Activated CD4-positive, alpha-beta T cell treated with anti-CD3 and anti-CD28 coated beads, Interleukin-2, amount 50 U/mL, for 16 hours (primary cell): ENCODE measurements at regions not wholly inside any gene's neighbourhood (a gene's known extent, or its start where the extent isn't known, plus 50 kb on each side); places are given as distances from the start of the nearest gene placed in this dataset.

ENCODE experiments used
- DNase-seq: peaks from one replicate; pipeline ENCODE4 v3.0.0-alpha.2; 2020

DNA sequence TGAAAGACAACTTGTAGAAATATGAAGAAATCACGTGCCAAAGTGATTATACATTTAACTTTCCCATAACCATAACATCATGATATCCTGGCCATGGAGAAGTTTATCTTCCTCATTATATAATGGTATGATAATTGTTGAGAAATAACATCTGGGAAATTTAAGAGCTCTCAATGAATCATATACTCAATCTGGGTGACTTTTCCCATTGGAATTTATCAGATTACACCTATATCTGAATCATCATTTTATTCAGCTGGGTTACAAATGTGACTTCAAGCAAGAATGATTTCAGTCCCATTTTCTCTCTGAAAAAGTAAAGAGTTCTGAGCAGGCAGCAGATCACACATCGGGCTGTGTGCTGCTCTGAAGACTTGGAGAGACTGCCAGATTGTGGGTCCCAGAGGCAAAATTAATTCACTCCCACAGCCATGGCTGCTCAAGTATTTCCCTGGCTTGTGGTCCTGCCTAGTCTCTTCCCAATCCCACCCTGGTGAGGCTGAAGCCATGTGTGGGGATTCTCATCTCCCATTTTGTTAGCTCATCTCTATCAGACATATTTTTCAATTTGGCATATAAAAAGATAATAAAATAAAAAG, 278.0 kb downstream of the MRPL39 start:
- no peak for DNase-seq

DNA sequence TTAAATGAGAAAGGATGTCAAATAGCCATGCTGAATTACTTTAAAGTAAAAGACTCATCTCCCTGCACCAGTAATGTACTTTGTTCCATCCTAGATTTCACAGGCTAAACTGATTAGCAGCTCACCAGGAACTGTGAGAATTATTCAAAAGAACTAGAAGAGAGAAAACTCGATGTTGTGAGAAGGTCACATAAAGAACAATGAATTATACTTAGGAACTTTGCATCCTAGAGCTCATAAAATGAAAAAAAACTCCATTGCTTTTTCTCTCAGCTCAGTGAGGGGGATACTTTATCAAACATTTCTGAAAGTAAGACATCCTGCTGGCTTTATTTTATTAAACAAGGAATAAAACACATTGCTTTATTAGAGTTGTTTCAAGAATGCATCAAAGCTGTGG, 278.5 kb downstream of the MRPL39 start:
- no peak for DNase-seq

DNA sequence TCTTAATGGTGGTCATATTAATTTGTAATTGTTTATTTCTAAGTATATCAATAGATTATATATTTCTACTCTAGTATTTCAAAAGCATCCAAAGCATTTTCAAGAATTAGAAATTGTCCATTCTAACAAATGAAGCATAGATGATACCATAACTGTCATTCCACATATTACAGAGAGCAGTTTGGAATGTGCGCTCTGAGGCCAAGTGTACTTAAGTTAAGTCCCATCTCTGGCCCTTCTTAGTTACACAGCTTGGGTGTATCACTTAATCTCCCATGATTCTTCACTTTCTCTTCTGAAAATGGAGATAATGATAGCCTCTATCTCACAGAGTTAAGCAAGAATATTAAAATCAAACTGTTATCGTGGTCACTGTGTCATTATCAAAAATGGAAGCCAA, 281.1 kb downstream of the MRPL39 start:
- DNase-seq = no peak

DNA sequence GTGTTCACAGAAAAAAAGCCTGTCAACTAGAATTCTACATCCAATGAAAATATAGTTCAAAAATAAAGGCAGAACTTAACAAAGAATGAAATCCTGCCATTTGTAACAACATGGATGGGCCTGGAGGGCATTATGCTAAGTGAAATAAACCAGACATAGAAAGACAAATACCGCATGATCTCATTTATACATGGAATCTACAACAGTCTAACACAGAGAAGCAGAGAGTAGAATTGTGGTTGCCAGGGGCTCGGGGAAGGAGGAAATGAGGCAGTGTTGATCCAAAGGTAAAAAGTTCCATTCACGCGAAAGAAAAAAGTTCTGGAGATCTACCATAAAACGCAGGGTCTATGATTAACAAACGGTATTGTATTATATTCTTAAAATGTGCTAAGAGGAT, 282.6 kb downstream of the MRPL39 start:
- no peak for DNase-seq

DNA sequence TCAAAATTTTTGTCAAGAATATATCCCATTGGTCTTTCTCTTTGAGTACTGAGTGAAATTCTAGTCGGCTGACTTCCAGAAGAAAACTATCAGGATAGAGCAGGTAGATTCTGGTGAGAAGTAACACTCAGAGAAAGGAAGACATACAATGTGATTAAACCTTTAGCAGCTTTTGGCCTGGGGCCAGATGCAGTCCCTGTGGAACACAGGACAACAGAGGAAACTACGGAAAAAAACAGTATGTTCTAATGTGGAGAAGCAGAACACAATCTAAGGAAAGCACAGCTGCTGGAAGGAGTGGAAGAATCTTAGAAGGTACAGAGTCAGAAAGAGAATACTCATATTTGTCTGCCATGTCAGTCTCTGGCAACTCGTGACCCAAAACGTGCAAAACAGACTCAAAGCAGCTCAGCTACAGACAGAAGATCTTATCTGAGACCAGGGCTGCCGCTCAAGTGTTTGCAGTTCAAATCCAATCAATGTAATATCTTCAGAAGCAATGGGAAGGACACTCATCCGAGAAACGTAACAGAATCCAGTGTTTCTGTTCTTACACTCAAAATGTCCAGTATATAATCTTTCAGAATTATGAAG, 283.8 kb downstream of the MRPL39 start:
- DNase-seq = no peak

DNA sequence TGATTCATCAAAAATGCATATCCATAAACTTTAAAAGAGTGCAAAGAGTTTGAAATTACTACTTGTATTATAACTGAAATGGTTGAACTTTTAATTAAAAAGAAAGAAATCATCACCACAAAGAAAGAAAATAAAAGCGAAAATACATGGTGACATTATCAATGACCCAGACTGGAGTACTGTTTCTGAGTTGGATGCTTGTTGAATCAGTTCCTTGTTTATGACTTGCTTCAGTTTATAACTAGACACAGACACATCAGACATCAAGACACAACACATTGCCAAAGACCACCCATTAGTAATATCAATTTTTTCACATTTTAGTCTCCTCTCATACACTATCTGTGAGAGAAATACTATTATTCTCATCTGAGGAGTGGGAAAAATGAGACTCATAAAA, 293.0 kb downstream of the MRPL39 start:
- no peak for DNase-seq

DNA sequence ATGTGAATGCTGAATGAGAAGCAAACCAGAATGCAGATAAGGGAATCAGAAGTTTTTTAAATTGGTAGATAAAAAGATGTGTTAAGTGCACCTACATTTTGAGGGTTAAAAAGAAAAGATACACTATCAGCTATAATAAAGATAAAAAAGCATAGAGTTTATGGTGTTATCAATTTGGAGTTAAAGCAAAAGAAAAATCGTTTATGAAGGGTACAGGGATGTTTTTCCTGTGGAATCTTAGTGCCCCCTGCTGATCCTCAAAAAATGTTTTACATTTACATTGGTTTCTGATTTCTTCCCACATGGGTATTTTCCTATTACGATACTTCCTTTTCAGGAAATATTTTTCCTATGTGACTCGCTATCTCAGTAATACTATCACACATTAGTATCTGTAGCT, 293.5 kb downstream of the MRPL39 start:
- DNase-seq = no peak

DNA sequence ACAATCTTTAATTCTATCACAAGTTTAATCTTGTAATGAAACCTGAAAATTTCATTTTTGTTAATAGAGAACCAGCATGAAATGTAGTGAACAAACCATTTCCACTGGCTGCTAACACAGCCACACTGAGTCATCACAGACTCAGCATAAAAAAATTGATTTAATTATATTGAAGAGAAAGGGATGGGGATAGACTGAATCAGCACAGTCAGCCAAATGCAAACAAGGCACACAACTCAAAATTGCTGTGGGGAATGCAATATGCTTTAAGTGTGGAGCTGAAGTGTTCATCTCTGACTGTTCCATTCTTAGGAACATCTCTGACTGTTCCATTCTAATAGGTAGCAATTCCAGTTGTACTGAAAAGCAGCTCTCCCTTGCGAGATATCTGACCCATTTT, 299.8 kb downstream of the MRPL39 start:
- no peak for DNase-seq

DNA sequence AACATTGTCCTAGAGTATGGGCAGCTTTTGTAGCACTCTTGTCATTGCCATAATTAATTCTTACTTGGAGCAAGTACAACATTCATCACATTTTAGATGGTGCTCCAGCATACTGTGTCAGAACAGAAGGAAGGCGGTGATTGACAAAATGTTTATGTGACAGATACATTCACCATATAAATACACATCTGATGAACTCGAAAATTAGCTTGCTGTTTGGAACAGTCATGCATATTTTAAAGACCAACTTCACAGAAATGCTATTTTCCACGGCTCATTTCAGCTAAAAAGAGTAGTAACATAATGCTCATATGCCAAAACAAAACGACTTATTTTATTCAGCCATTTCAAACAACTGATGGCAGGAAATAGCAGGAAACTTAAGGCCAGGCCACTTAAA, 302.7 kb downstream of the MRPL39 start:
- no peak for DNase-seq

DNA sequence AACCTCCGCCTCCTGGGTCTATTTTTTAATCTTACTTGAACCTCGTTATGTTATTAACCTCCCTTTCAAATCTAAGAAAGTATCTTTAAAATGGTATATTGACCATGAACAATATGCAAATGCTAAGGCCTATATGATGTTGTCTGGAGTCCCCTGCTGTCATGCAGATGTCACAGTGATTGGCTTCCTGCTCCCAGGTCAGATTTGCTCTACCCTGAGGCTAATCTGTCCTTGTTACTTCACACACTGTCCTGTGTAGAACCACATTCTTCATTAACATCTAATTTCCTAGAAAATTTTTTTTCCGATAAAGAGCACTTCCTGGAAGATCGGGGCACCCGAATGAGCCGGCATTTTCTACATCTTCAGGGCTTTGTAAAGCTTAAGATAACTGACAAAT, 306.6 kb downstream of the MRPL39 start:
- no peak for DNase-seq

DNA sequence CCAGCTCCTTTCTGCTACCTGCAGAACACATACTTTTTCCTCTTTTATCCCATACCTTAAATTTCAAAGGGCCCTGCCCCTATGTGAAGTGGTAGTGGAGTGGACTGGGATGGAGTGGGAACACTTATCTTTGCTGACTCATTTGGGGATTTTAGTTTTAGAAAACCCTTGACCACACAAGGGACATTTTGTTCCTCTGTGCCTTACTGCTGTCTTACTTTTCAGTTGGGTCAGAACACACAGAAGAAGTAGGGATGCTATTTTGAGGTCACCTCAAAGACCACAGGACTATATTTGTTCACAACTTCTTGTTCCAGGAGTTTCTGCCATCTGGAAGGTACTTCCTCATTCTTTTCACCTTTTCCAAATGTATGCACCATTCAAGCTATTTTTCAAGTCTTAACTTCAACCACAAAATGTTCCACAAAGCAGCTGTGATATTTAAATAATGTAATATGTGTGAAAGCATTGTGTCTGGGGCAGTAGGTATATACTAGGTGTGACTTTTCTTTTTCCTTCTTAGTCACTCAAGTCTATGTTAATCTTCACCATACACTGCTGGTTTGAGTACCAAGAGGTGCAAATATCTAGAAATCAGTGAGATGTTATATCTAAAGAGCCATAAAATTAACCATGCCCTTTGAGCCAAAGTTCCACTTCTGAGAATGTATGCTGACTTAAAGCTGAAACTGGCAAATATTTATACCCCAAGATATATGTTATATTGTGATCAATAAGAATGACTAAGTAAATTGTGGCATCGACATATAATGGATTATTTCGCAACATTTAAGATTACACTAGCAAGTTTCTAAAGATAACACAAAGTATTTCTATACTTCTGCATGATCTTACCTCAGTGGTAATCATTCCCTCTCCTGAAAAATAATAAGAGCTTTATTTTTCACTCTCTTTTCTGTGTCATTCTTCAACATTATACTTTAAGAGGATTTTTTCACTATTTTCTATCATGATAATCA, 308.5 kb downstream of the MRPL39 start:
- DNase-seq = peak; percentile 46

DNA sequence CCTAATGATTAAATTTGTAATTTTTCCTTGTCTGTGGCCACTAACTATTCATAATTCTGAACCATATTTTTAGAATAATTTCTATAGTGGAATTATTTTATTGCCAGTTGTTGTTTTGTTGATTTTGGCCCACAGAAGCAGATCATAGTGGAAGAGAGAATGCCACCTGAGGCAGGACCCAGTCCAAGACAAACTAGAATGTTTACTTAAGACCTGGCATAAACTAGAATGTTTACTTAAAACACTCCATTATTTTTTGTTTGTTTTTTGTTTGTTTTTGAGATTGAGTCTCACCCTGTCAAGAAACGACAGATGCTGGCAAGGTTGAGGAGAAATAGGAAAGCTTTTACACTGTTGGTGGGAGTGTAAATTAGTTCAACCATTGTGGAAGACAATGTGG, 310.2 kb downstream of the MRPL39 start:
- DNase-seq = no peak

DNA sequence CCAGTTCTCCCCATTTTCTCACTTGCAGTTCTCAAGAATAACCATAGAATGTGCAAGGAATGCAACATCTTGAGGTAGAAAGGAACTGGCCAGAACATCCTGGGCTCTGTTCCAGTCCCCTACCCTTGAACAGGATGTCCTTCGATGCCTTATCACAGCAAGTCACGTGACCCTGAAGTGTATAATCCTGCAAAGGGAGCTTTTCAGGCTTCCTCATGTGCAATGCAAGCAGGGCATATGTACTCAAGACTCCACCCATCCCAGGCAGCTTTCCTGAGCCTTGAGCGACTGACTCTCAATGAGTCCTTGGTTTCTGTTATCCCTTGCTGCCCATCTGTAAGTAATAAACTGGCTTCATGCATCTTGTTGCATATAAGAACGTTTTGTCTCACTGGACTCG, 311.0 kb downstream of the MRPL39 start:
- DNase-seq = no peak

DNA sequence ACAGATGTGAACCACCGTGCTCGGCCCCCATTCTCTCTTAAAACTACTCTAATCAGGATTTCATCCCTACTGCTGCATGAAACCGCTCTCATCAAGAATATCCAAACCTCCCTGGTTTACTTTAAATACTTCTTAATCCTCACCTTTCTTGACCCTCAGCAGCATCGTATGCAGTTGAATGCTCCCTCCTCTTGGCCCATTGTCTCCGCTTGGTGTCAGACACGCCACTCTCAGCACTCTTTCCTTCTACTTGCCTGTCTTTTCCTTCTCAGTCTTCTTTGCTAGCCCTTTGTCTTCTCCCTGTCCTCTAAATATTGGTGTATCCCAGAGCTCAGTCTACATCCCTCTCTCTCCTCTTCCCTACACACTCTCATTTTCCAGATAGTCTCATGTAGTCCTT, 314.9 kb downstream of the MRPL39 start:
- DNase-seq = no peak

DNA sequence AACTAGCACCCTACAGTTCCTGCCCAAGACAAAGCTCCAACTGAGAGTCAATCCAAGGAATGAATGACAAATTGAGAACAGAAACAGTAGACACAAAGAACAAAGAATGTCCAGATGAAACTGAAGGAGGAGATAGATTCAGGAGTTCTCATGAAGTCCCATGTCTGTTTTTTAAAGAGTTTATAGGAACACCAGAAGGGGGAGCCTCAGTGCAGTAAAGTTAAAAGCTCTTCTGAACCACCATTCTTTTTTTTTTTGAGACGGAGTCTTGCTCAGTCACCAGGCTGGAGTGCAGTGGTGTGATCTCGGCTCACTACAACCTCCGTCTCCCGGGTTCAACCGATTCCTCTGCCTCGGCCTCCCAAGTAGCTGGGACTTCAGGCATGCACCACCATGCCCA, 323.6 kb downstream of the MRPL39 start:
- DNase-seq = peak; percentile 35

DNA sequence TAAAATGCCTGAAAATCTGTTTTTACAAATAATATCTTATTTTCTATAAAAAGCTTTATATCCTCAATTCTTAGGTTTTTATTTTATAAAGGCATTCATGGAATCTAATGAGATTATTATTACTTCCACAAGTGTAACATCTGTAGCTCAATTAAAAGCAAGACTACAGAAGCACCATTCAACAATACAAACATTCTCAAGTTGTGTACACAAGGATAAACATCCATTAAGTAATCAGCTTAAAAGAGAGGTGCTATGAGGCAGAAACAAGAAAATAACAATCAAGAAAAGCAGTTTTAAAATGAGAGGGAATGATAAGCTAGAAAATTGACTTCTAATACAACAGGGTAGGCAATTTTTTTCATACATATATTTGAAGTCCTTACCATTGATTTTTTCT, 326.1 kb downstream of the MRPL39 start:
- no peak for DNase-seq

DNA sequence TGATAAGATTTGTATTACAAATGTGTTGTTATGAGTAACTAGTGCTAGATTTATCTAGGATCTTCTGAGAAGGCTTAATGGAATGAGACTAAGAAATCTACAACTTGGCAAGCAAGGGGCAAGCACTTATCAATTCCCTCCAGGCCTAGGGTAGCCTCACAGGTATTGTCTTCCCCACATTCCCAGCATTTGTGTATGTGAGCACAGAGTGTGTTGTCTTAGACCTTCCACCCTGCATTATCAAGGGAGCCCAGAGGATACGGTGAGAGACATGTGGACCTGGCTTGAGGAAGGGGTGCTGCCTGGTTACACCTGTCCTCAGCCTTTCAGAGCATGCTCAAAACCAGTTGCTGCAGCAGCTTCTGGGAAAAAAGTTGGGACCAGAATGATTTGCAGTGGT, 327.2 kb downstream of the MRPL39 start:
- no peak for DNase-seq

DNA sequence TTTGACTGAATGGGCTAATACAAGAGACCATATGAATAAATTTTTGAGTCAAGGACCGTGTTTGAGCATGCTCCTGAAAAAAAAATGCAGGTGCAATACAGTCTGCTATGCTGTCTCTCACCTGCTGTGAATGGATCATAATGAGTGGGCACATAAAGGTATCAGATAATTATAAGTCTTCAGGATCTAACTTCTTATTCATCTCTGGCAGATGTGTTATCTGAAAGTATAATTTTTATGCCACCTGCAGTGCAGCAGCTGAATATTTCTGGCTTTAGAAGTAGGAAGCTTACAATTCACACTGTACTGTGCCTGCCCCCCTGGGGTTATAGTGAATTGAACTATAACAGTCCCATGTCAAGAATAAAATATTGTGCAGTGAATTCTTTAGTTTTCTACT, 333.3 kb downstream of the MRPL39 start:
- DNase-seq = no peak

DNA sequence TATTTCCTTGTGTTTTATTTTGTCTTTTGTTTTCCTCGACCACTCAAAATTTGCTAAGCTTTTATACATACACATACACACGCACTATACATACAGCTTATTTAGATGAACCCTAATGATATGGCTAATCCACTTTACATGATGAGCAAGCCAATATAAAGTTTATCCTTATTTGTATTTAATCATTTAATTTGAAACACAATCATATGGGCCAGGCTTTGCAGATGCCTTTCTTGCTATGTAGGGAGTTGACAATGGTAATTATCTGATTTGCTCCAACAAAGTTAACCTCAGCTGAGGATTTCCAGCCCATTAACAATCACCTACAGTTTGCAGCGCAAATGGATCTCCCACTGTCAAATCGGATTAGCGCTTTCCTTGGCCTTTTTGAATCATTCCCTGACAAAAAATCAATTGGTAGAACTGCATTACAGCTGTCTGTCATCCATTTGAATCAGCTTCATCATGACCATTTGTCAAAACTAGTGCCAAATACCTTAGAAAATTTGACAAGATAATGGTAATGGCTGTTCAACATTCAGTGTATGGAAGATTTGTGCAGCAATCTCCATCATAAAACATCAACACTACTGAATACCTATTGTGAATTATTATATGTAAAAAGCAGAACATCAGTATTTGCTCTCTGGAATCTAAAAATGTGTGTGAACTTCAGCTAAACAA, 352.6 kb downstream of the MRPL39 start:
- no peak for DNase-seq

DNA sequence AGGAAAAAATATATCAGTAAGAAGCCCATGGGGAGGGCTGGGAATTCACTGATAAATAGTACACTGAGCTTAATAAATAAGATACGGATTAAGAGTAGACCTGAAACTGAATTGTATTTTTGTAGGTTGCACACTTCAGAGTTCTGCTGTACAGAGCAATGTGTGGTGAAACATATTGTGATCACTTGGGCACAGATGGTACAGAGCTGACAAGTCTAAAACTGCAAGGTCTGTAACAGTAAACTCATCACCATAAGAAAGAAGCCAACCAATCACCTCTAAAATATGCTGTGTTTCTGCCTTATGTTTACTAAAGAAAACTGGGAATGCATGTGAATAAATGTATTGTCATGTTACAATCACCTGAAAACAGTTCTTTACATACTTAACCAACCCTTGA, 360.7 kb downstream of the MRPL39 start:
- no peak for DNase-seq

DNA sequence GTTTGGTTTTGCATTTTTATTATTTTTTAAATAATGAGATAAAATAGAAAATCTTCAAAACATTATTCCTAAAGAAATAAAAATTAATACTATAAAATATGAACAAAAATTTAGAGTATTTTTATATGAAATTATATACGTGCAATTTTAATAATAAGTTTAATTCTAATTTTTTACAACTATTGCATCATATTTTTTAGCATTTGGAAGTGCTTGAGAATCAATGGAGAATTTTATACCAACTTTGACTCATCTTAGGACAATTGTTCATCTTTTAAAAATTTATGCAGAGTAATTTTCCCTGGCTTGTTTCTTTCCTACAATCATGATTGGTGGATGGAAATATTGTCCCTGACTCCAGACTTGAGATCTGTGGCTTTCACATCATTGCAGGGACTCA, 362.5 kb downstream of the MRPL39 start:
- no peak for DNase-seq

DNA sequence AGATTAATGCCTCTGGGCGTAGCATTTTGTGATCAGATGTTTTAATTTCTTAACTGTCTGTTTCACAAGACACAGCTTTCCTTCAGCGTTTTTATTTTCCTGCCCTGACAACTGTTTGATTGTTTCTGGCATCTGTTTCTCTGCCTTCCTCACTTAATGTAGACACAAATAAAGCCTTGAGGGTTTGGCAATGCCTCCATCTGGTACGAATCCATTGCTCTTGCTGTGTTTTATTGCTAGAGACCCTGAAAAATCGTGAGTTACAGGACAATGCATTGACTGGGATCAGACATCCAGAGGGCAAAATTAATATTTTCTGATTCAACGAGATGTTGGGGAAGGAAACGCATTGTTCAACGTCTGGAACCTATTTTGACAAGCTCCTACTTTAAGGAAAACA, 363.5 kb downstream of the MRPL39 start:
- no peak for DNase-seq

DNA sequence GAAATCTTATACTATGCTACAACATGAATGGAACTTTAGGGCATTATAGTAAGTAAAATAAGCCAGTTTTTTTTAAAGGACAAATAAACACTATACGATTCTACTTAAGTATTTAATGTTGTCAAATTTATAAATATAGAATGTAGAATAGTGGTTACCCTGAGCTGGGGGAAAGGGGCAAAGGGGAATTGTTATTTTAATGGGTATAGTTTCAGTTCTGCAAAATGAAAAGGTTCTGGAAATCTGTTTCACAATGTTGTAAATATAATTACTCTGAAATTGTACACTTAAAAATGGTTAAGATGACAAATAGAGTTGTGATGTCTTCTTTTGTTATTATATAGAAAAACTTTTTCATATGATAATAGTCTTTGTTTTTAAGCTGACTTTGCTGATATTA, 366.3 kb downstream of the MRPL39 start:
- no peak for DNase-seq
